HG03175 (cell line): ENCODE measurements at regions not wholly inside any gene's neighbourhood (a gene's known extent, or its start where the extent isn't known, plus 50 kb on each side); places are given as distances from the start of the nearest gene placed in this dataset.
"Not testable (repeated sequence)": the region's sequence is repeated elsewhere in the genome, so short reads cannot be mapped to it uniquely, and the experiment has no call there.

Source experiments
- ATAC-seq: cut with Tn5 transposase; IDR thresholded peaks from one replicate; pipeline ENCODE4 v1.9.1; 2021; ENCODE audit warnings: mild to moderate bottlenecking, moderate library complexity; ENCODE audit not compliant: unreplicated experiment

GRCh38 chr13:33545492-33545891 is 259.9 kb upstream of the STARD13 start:
- no peak for ATAC-seq

GRCh38 chr13:33547035-33547434 is 261.5 kb upstream of the STARD13 start:
- ATAC-seq: no peak

GRCh38 chr13:33548069-33548468 is 262.5 kb upstream of the STARD13 start:
- ATAC-seq: peak; percentile 50

- no peak for ATAC-seq
Measured at GRCh38 chr13:33550276-33550675, 264.7 kb upstream of the STARD13 start.

GRCh38 chr13:33550885-33551284 is 265.3 kb upstream of the STARD13 start:
- peak; percentile 44 for ATAC-seq

- ATAC-seq: peak; percentile 84
Measured at GRCh38 chr13:33554919-33555791, 262.8 kb upstream of the RFC3 start.

- no peak for ATAC-seq
Measured at GRCh38 chr13:33556828-33557227, 261.1 kb upstream of the RFC3 start.

- ATAC-seq: no peak
Measured at GRCh38 chr13:33560726-33561125, 257.2 kb upstream of the RFC3 start.

- no peak for ATAC-seq
Measured at GRCh38 chr13:33561627-33562026, 256.3 kb upstream of the RFC3 start.

GRCh38 chr13:33571618-33572017 is 246.3 kb upstream of the RFC3 start:
- no peak for ATAC-seq

- not testable (repeated sequence) for ATAC-seq
Measured at GRCh38 chr13:33572322-33572721, 245.6 kb upstream of the RFC3 start.

GRCh38 chr13:33575378-33575777 is 242.6 kb upstream of the RFC3 start:
- no peak for ATAC-seq

GRCh38 chr13:33577007-33577406 is 240.9 kb upstream of the RFC3 start:
- ATAC-seq: no peak

- no peak for ATAC-seq
Measured at GRCh38 chr13:33578786-33579185, 239.2 kb upstream of the RFC3 start.

GRCh38 chr13:33582121-33582520 is 235.8 kb upstream of the RFC3 start:
- no peak for ATAC-seq

- no peak for ATAC-seq
Measured at GRCh38 chr13:33583398-33583797, 234.6 kb upstream of the RFC3 start.

GRCh38 chr13:33590936-33591335 is 227.0 kb upstream of the RFC3 start:
- ATAC-seq: no peak

GRCh38 chr13:33606692-33607091 is 211.3 kb upstream of the RFC3 start:
- no peak for ATAC-seq

- no peak for ATAC-seq
Measured at GRCh38 chr13:33610438-33611120, 207.4 kb upstream of the RFC3 start.

- ATAC-seq: no peak
Measured at GRCh38 chr13:33611121-33611805, 206.7 kb upstream of the RFC3 start.
